ENCODE measurements at regions not wholly inside any gene's neighbourhood (a gene's known extent, or its start where the extent isn't known, plus 50 kb on each side); places are given as distances from the start of the nearest gene placed in this dataset.

DNA sequence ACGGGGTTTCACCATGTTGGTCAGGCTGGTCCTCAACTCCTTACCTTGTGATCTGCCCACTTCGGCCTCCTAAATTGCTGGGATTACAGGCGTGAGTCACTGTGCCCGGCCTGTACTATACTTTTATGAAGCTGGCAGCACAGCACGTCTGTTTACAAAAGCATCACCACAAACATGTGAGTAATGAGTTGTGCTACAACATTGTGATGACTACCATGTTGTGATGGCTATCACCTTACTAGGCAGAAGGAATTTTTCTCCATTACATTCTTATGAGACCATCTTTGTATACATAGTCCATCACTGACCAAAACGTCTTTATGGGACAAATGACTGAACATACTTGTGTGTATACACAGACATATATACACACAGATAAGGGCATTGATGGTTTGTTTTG is 1019.0 kb downstream of the CDH18 start:
- Mint-ChIP-seq H3K27ac (no peak overlapping the region), H3K27me3 (ENCODE audit: low read depth) (no peaks in the 10 kb centered on the region), H3K36me3 (ENCODE audit: insufficient read depth in 1 of 3, low read depth in 3 of 3) (no peaks in the 10 kb centered on the region), H3K4me3 (no peak overlapping the region), H3K4me1 (peaks cover 4 to 5% of the 10 kb centered on the region in 2 experiments), H3K9me3 (no peaks in the 10 kb centered on the region)
- WGBS (ENCODE audit: extremely low coverage, insufficient read length, low lambda C conversion rate): no CpG with 5 or more reads among the region's 6 CpGs
- Histone ChIP-seq H3K14ac (ENCODE audit: insufficient read depth, low read length) (no peak overlapping the region), H3K4ac (ENCODE audit: low read depth, low read length) (no peak overlapping the region), H2BK120ac (ENCODE audit: low read depth, low read length, poor library complexity, severe bottlenecking) (no peak overlapping the region), H3K27me3 (ENCODE audit: insufficient read depth, low read length) (no peaks in the 10 kb centered on the region), H4K91ac (ENCODE audit: insufficient read length, low read depth, low read length) (no peak overlapping the region), H2BK15ac (ENCODE audit: low read depth, low read length) (no peak overlapping the region), H3K79me2 (ENCODE audit: insufficient read depth, low read length) (no peaks in the 10 kb centered on the region), H3T11ph (ENCODE audit: low read length) (no peak overlapping the region), H3K4me1 (ENCODE audit: insufficient read depth, low read length) (peaks cover 2% of the 10 kb centered on the region; the same call in 1 of the 2 replicates), H3K56ac (ENCODE audit: insufficient read length, low read depth, low read length) (no peak overlapping the region), H3K9me3 (ENCODE audit: control insufficient read depth, low read depth, low read length) (no peaks in the 10 kb centered on the region), H3K23me2 (ENCODE audit: insufficient read length, low read depth, low read length, poor library complexity, severe bottlenecking) (no peaks in the 10 kb centered on the region), H3K79me1 (ENCODE audit: insufficient read depth, low read depth, low read length, poor library complexity, severe bottlenecking) (no peaks in the 10 kb centered on the region), H3K18ac (ENCODE audit: insufficient read length, low read depth, low read length) (no peak overlapping the region), H3K9ac (ENCODE audit: extremely low read depth, insufficient read length, low read length) (no peak overlapping the region), H3K23ac (ENCODE audit: insufficient read length, low read depth, low read length) (no peak overlapping the region), H3K27ac (ENCODE audit: insufficient read length, low read depth, low read length) (no peak overlapping the region), H4K8ac (replicated peaks; ENCODE audit: insufficient read length, low read depth, low read length) (no peak overlapping the region), H2AFZ (ENCODE audit: low read length) (no peak overlapping the region), H4K5ac (ENCODE audit: insufficient read length, low read depth, low read length) (no peak overlapping the region), H3K4me2 (ENCODE audit: insufficient read depth, insufficient read length, low read length) (no peak overlapping the region), H2BK12ac (ENCODE audit: insufficient read length, low read depth, low read length) (no peak overlapping the region), H2BK20ac (ENCODE audit: low read depth, low read length, poor library complexity, severe bottlenecking) (no peak overlapping the region), H2BK5ac (ENCODE audit: insufficient read length, low read length) (no peak overlapping the region), H2AK5ac (ENCODE audit: insufficient read length, low read length) (no peak overlapping the region), H4K20me1 (ENCODE audit: control insufficient read depth, insufficient read depth, insufficient read length) (no peaks in the 10 kb centered on the region)
- no peak for DNase-seq
- TF ChIP-seq, protein P1, sequence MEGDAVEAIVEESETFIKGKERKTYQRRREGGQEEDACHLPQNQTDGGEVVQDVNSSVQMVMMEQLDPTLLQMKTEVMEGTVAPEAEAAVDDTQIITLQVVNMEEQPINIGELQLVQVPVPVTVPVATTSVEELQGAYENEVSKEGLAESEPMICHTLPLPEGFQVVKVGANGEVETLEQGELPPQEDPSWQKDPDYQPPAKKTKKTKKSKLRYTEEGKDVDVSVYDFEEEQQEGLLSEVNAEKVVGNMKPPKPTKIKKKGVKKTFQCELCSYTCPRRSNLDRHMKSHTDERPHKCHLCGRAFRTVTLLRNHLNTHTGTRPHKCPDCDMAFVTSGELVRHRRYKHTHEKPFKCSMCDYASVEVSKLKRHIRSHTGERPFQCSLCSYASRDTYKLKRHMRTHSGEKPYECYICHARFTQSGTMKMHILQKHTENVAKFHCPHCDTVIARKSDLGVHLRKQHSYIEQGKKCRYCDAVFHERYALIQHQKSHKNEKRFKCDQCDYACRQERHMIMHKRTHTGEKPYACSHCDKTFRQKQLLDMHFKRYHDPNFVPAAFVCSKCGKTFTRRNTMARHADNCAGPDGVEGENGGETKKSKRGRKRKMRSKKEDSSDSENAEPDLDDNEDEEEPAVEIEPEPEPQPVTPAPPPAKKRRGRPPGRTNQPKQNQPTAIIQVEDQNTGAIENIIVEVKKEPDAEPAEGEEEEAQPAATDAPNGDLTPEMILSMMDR (conservative IDR thresholded peaks at IDR 0.05): no peak

Data from H9 (cell line).